ENCODE measurements at regions not wholly inside any gene's neighbourhood (a gene's known extent, or its start where the extent isn't known, plus 50 kb on each side); places are given as distances from the start of the nearest gene placed in this dataset.
A peak's percentile ranks its signal among the peaks of the same experiment; 100 is the strongest.

DNA sequence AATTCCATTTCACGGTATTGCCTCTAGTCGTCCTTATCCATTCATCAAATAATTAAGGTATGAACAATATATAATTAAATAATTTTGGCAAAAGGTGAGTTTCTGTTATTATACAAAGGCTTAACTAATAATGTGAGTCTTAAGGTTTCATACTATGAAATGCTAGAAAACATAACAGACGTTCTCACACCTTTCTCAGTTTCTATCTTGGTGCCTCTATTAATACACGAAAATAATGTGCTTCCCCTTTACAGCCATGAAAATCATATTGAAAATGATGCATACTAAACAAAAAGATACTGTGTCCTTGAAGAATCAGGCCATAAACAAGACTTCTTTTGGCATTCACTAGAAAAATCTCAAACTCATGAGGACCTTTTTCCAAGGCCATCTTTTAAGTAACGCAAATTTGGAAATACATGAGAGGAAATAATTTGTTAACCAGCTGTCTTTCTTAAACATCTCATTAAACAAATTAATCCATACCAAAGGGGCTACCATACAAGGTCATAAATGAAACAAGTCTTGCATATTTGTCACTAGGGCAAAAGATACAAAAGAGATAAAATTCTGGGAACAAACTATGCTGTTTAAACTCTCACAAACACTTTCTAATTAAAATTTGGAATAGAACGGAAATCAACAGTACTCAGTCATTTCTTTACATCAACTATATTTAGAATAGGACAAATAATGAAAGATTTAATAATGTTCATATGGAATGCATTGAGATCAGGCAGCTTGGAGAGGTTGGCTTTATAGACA, 53.9 kb upstream of the CAV2 start:
- intact Hi-C loops (cut with DNase I; ENCODE audit: low total_unique reads), result no loop called here
- Histone ChIP-seq H3K4me3 (no peak overlapping the region), H3K4me1 (peaks cover 0 to under 1% of the 10 kb centered on the region in 2 donors), H3K27me3 (no peaks in the 10 kb centered on the region), H3K9me3 (no peaks in the 10 kb centered on the region), H3K27ac (peak overlapping the region in 1 of 4 donors; percentile 16), H3K36me3 (no peaks in the 10 kb centered on the region)
- DNase-seq (no peak), ATAC-seq (no peak)
- in situ Hi-C loops (cut with MboI; ENCODE audit: low sequenced_read_pairs in 4 of 4), result no loop called here
- TF ChIP-seq POLR2A (IDR thresholded peaks at IDR 0.05), result no peak
- TF ChIP-seq, protein P1, sequence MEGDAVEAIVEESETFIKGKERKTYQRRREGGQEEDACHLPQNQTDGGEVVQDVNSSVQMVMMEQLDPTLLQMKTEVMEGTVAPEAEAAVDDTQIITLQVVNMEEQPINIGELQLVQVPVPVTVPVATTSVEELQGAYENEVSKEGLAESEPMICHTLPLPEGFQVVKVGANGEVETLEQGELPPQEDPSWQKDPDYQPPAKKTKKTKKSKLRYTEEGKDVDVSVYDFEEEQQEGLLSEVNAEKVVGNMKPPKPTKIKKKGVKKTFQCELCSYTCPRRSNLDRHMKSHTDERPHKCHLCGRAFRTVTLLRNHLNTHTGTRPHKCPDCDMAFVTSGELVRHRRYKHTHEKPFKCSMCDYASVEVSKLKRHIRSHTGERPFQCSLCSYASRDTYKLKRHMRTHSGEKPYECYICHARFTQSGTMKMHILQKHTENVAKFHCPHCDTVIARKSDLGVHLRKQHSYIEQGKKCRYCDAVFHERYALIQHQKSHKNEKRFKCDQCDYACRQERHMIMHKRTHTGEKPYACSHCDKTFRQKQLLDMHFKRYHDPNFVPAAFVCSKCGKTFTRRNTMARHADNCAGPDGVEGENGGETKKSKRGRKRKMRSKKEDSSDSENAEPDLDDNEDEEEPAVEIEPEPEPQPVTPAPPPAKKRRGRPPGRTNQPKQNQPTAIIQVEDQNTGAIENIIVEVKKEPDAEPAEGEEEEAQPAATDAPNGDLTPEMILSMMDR (IDR thresholded peaks at IDR 0.05 in 4 of 5, conservative IDR thresholded peaks at IDR 0.05 in 1 of 5), result no peak

DNA sequence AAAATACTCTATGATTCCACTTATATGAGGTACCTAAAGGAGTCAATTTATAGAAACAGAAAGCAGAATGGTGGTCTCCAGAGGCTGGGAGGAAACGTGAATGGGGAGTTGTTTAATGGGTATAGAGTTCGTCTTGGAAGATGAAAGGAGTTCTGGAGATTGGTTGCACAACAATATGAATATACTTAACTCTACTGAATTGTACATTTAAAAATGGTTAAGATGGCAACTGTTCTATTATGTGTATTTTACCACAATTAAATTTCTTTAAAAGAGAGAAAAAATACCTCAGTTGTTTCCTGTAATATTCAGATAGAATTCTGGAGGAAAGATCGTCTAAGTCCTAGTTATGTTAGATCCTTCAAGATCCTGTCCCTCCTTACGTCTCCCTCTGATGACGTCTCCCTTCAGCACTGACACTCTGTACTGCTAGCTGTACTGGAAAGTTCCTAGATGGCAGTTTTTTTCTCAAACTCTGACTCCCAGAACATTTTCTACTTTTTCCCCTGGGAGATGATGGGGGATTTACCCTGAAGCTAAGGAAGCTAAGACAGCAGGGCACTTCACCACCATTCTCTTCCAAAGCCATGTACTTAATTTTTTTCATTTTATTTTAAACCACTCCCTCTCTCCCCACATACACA, 53.2 kb upstream of the CAV2 start:
- peak in 1 of 2 donors; percentile 55 for ATAC-seq
- Histone ChIP-seq H3K27me3 (no peaks in the 10 kb centered on the region), H3K27ac (peak overlapping the region in 1 of 4 donors; percentile 45), H3K9me3 (no peaks in the 10 kb centered on the region), H3K36me3 (no peaks in the 10 kb centered on the region), H3K4me3 (no peak overlapping the region), H3K4me1 (no peaks in the 10 kb centered on the region)
- in situ Hi-C loops (cut with MboI; ENCODE audit: low sequenced_read_pairs in 4 of 4) (no loop called here), intact Hi-C loops (cut with DNase I; ENCODE audit: low total_unique reads) (no loop called here)
- no peak for DNase-seq
- no peak for TF ChIP-seq POLR2A (IDR thresholded peaks at IDR 0.05)
- TF ChIP-seq, protein P1 (IDR thresholded peaks at IDR 0.05 in 4 of 5, conservative IDR thresholded peaks at IDR 0.05 in 1 of 5), result no peak

DNA sequence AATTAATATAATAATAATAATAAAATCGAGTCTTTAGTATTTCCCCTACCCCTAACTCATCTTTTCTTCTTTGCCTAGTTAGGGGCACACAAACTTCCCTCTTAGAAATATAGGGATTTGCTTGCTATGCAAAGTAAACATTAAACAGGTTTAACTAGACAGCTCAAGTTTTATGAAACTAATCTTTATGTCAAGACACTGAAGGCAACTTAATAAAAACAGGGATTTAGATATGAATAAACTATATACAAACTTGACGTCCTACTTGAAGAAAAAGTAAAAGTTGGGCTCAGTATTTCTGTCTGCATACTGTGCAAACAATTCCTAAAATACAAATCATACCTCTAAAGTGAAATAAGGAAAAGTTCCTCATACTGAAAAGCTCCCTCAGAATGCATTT, 52.1 kb upstream of the CAV2 start:
- no peaks in the 10 kb centered on the region for H3K36me3 ChIP-seq
- no peak overlapping the region for H3K27ac ChIP-seq
- H3K4me3 ChIP-seq, result no peak overlapping the region
- DNase-seq (no peak), ATAC-seq (no peak)
- H3K9me3 ChIP-seq, result no peaks in the 10 kb centered on the region
- TF ChIP-seq POLR2A (IDR thresholded peaks at IDR 0.05), result no peak
- TF ChIP-seq, protein P1 (IDR thresholded peaks at IDR 0.05 in 4 of 5, conservative IDR thresholded peaks at IDR 0.05 in 1 of 5), result no peak
- no peaks in the 10 kb centered on the region for H3K4me1 ChIP-seq
- in situ Hi-C loops (cut with MboI; ENCODE audit: low sequenced_read_pairs in 4 of 4), result no loop called here
- H3K27me3 ChIP-seq, result no peaks in the 10 kb centered on the region
- intact Hi-C loops (cut with DNase I; ENCODE audit: low total_unique reads), result no loop called here

DNA sequence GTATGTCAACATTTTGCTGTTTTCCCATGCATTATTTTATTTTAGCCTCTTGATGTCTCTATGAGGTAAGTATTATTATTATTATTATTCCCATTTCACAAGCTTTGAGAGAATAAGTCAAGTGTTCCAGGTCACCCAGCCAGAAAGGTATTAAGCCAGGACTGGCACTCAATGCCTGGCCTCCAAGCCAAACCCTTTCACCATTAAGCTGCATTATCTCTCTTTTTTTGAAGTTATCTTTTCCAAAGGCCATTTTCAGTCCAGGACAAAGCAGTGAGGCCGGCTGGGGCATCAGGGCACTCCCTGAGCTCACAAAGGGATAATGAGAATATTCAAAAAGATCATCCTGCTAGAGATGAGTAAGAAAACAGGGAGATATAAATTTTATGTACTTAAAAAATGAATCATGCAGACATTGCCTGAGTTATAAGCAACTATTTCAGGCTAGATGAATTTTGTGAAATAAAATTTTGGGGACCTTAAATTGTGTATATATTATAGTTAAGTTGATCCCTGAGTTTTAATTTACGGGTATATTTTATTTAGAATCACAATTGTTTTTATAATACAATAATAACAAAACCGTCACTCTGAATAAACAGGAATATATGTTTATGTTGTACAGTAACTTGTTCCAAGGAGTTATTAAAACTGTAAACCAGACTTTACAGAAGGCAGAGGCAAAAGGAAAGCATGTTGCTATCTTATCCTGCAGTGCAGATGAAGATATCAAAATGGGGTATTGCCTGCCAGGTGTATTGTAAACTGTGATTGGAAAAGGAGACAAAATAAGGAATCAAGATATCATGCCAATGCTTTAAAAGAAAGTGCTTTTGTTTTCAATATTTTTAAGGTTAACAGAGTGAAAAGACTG, 51.3 kb upstream of the CAV2 start:
- intact Hi-C loops (cut with DNase I; ENCODE audit: low total_unique reads), result no loop called here
- ATAC-seq, result no peak

More for the DNA sequence above, 51.3 kb upstream of the CAV2 start:
- TF ChIP-seq, protein P1 (IDR thresholded peaks at IDR 0.05 in 4 of 5, conservative IDR thresholded peaks at IDR 0.05 in 1 of 5), result no peak
- no peak for TF ChIP-seq POLR2A (IDR thresholded peaks at IDR 0.05)
- no peak for DNase-seq
- Histone ChIP-seq H3K9me3 (no peaks in the 10 kb centered on the region), H3K27ac (no peak overlapping the region), H3K27me3 (no peaks in the 10 kb centered on the region), H3K36me3 (no peaks in the 10 kb centered on the region), H3K4me3 (no peak overlapping the region), H3K4me1 (no peaks in the 10 kb centered on the region)
- in situ Hi-C loops (cut with MboI; ENCODE audit: low sequenced_read_pairs in 4 of 4), result no loop called here

Data from gastrocnemius medialis (tissue), 4 donors.